ENCODE measurements at regions not wholly inside any gene's neighbourhood (a gene's known extent, or its start where the extent isn't known, plus 50 kb on each side); places are given as distances from the start of the nearest gene placed in this dataset.

DNA sequence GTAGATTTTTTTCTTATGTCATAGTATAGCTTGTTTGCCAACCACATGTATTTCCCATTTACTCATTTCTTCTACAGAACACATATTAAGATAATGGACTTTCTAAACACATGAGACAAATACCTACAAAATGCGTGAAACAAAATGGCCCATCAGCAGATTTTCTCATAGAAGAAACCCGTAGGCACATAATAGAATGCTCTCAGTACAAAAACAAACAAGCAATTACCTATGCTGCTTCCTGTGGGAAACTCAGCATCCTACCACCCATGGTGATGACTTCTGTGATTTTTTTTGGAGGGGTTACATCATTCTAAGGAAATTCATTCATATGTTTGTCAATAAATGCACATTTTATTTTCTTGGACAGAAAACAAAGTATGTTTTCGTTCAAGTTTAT, 343.6 kb downstream of the SPRY1 start:
- no peak for TF ChIP-seq CTCF (IDR thresholded peaks at IDR 0.05; ENCODE audit: insufficient read depth, low read length, poor library complexity, severe bottlenecking)
- Histone ChIP-seq H3K36me3 (ENCODE audit: control insufficient read depth, insufficient read depth, low read length) (no peaks in the 10 kb centered on the region), H3K4me3 (ENCODE audit: low read depth, low read length) (no peak overlapping the region), H3K27me3 (ENCODE audit: control insufficient read depth, insufficient read depth, low read length) (no peaks in the 10 kb centered on the region)
- DNase-seq (ENCODE audit: low read depth), result no peak

- Histone ChIP-seq H3K36me3 (ENCODE audit: control insufficient read depth, insufficient read depth, low read length) (no peaks in the 10 kb centered on the region), H3K27me3 (ENCODE audit: control insufficient read depth, insufficient read depth, low read length) (no peaks in the 10 kb centered on the region), H3K4me3 (ENCODE audit: low read depth, low read length) (no peak overlapping the region)
- DNase-seq (ENCODE audit: low read depth), result no peak
- no peak for TF ChIP-seq CTCF (IDR thresholded peaks at IDR 0.05; ENCODE audit: insufficient read depth, low read length, poor library complexity, severe bottlenecking)
These were observed 345.3 kb downstream of the SPRY1 start for GRCh38 chr4:123741906-123742305.

- TF ChIP-seq CTCF (IDR thresholded peaks at IDR 0.05; ENCODE audit: insufficient read depth, low read length, poor library complexity, severe bottlenecking), result no peak
- Histone ChIP-seq H3K36me3 (ENCODE audit: control insufficient read depth, insufficient read depth, low read length) (no peaks in the 10 kb centered on the region), H3K27me3 (ENCODE audit: control insufficient read depth, insufficient read depth, low read length) (no peaks in the 10 kb centered on the region), H3K4me3 (ENCODE audit: low read depth, low read length) (no peak overlapping the region)
- DNase-seq (ENCODE audit: low read depth), result no peak
These were observed 347.3 kb downstream of the SPRY1 start for GRCh38 chr4:123743848-123744247.

- no peaks in the 10 kb centered on the region for H3K27me3 ChIP-seq (ENCODE audit: control insufficient read depth, insufficient read depth, low read length)
- no peak for TF ChIP-seq CTCF (IDR thresholded peaks at IDR 0.05; ENCODE audit: insufficient read depth, low read length, poor library complexity, severe bottlenecking)
- H3K36me3 ChIP-seq (ENCODE audit: control insufficient read depth, insufficient read depth, low read length), result no peaks in the 10 kb centered on the region
- no peak for DNase-seq (ENCODE audit: low read depth)
- H3K4me3 ChIP-seq (ENCODE audit: low read depth, low read length), result no peak overlapping the region
These were observed 348.2 kb downstream of the SPRY1 start for GRCh38 chr4:123744664-123745290.

GRCh38 chr4:123747016-123747415, 350.4 kb downstream of the SPRY1 start:
- H3K36me3 ChIP-seq (ENCODE audit: control insufficient read depth, insufficient read depth, low read length), result no peaks in the 10 kb centered on the region
- no peak for DNase-seq (ENCODE audit: low read depth)
- H3K27me3 ChIP-seq (ENCODE audit: control insufficient read depth, insufficient read depth, low read length), result no peaks in the 10 kb centered on the region
- H3K4me3 ChIP-seq (ENCODE audit: low read depth, low read length), result no peak overlapping the region
- no peak for TF ChIP-seq CTCF (IDR thresholded peaks at IDR 0.05; ENCODE audit: insufficient read depth, low read length, poor library complexity, severe bottlenecking)

GRCh38 chr4:123748806-123749205, 352.2 kb downstream of the SPRY1 start:
- no peak for DNase-seq (ENCODE audit: low read depth)
- H3K4me3 ChIP-seq (ENCODE audit: low read depth, low read length), result no peak overlapping the region
- TF ChIP-seq CTCF (IDR thresholded peaks at IDR 0.05; ENCODE audit: insufficient read depth, low read length, poor library complexity, severe bottlenecking), result no peak
- no peaks in the 10 kb centered on the region for H3K36me3 ChIP-seq (ENCODE audit: control insufficient read depth, insufficient read depth, low read length)
- no peaks in the 10 kb centered on the region for H3K27me3 ChIP-seq (ENCODE audit: control insufficient read depth, insufficient read depth, low read length)
